ENCODE measurements at regions not wholly inside any gene's neighbourhood (a gene's known extent, or its start where the extent isn't known, plus 50 kb on each side); places are given as distances from the start of the nearest gene placed in this dataset.

DNA sequence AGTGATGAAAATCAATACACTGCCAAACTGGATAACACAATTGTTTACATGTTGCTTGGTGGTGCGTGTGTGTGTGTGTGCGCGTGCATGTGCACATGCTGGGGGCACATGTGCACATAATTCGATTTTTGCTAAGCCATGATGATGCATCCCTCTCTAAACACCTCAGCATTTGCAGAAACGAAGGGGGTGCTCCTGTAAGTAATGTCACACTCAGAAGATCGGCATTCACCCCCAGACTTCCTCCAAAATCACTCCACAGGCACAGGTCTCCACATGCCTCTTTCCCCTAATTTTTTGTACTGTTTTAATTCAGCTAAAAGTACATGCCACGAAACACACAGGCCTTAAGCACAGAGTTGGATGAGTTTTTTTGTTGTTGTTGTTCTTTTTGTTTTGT is 341.5 kb downstream of the SHANK2 start:
- BruUV-seq (replicated peaks) = no TSS peak
- Mint-ChIP-seq H3K36me3 (ENCODE audit: insufficient read depth, unreplicated experiment) (no peaks in the 10 kb centered on the region), H3K4me3 (ENCODE audit: low read depth, unreplicated experiment) (no peak overlapping the region), H3K4me1 (ENCODE audit: low read depth, unreplicated experiment) (no peaks in the 10 kb centered on the region), H3K27me3 (ENCODE audit: unreplicated experiment) (no peaks in the 10 kb centered on the region), H3K27ac (ENCODE audit: unreplicated experiment) (no peak overlapping the region), H3K9me3 (ENCODE audit: low read depth, unreplicated experiment) (no peaks in the 10 kb centered on the region)
- intact Hi-C loops (cut with micrococcal nuclease; ENCODE audit: unreplicated experiment) = no loop called here
- TF ChIP-seq, protein P1, sequence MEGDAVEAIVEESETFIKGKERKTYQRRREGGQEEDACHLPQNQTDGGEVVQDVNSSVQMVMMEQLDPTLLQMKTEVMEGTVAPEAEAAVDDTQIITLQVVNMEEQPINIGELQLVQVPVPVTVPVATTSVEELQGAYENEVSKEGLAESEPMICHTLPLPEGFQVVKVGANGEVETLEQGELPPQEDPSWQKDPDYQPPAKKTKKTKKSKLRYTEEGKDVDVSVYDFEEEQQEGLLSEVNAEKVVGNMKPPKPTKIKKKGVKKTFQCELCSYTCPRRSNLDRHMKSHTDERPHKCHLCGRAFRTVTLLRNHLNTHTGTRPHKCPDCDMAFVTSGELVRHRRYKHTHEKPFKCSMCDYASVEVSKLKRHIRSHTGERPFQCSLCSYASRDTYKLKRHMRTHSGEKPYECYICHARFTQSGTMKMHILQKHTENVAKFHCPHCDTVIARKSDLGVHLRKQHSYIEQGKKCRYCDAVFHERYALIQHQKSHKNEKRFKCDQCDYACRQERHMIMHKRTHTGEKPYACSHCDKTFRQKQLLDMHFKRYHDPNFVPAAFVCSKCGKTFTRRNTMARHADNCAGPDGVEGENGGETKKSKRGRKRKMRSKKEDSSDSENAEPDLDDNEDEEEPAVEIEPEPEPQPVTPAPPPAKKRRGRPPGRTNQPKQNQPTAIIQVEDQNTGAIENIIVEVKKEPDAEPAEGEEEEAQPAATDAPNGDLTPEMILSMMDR (IDR thresholded peaks at IDR 0.05; ENCODE audit: unreplicated experiment) = no peak
- CTCF ChIA-PET = no interaction called here
- DNase-seq = no peak

DNA sequence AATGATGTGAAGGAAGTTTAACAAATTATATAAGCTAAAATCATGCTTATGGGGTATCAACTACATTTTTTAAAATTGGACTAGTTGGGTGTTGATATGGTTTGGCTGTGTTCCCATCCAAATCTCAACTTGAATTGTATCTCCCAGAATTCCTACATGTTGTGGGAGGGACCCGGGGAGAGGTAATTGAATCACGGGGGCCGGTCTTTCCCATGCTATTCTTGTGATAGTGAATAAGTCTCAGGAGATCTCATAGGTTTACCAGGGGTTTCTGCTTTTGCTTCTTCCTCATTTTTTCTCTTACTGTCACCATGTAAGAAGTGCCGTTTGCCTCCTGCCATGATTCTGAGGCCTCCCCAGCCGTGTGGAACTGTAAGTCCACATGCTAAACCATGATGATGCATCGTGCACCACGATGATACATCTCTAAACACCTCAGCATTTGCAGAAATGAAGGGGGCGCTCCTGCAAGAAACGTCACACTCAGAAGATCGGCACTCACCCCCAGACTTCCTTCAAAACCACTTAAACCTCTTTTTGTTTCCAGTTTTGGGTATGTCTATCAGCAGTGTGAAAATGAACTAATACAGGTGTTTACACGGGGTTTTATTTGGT is 340.0 kb downstream of the SHANK2 start:
- BruUV-seq (replicated peaks) = no TSS peak
- CTCF ChIA-PET = interaction anchor here (0.7 kb wide), 1 partner anchor 1002 kb away, joined by 3 read pairs; no protein-coding TSS in a partner anchor
- no peak overlapping the region for H3K4me3 Mint-ChIP-seq (ENCODE audit: low read depth, unreplicated experiment)
- H3K4me1 Mint-ChIP-seq (ENCODE audit: low read depth, unreplicated experiment) = no peaks in the 10 kb centered on the region
- intact Hi-C loops (cut with micrococcal nuclease; ENCODE audit: unreplicated experiment) = no loop called here
- no peaks in the 10 kb centered on the region for H3K27me3 Mint-ChIP-seq (ENCODE audit: unreplicated experiment)
- H3K27ac Mint-ChIP-seq (ENCODE audit: unreplicated experiment) = no peak overlapping the region
- no peak for DNase-seq
- no peaks in the 10 kb centered on the region for H3K9me3 Mint-ChIP-seq (ENCODE audit: low read depth, unreplicated experiment)
- TF ChIP-seq, protein P1 (IDR thresholded peaks at IDR 0.05; ENCODE audit: unreplicated experiment) = no peak
- H3K36me3 Mint-ChIP-seq (ENCODE audit: insufficient read depth, unreplicated experiment) = no peaks in the 10 kb centered on the region

DNA sequence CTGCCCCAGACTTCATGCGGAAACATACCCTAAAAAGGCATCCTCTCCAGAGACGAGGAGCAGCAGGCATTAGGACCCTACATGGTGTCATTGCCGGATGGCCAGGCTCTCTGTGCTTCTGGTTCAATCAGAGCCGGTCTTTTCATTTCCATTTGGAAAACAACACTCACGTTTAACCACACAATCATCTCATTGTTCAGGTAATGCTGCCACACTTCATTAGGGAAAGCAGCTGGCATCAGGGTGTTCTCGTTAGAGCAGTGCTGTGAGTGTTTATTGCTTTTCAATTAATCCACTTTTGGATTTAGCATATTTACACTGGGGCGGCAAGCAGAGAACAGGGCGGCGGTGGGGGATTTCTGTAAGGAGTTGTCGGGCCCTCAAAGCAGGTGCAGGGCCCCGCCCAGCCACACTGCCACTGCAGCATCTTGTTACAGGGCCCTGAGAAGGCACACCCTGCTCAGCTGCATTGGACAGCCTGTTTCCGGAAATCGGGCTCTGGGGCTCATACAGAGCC is 338.6 kb downstream of the SHANK2 start:
- TF ChIP-seq, protein P1 (IDR thresholded peaks at IDR 0.05; ENCODE audit: unreplicated experiment) = no peak
- peak overlapping the region; percentile 8 for H3K27ac Mint-ChIP-seq (ENCODE audit: unreplicated experiment)
- no peaks in the 10 kb centered on the region for H3K9me3 Mint-ChIP-seq (ENCODE audit: low read depth, unreplicated experiment)
- BruUV-seq (replicated peaks) = no TSS peak
- no peaks in the 10 kb centered on the region for H3K4me1 Mint-ChIP-seq (ENCODE audit: low read depth, unreplicated experiment)
- H3K27me3 Mint-ChIP-seq (ENCODE audit: unreplicated experiment) = no peaks in the 10 kb centered on the region
- H3K36me3 Mint-ChIP-seq (ENCODE audit: insufficient read depth, unreplicated experiment) = no peaks in the 10 kb centered on the region
- intact Hi-C loops (cut with micrococcal nuclease; ENCODE audit: unreplicated experiment) = no loop called here
- peak; percentile 37 for DNase-seq
- no peak overlapping the region for H3K4me3 Mint-ChIP-seq (ENCODE audit: low read depth, unreplicated experiment)
- CTCF ChIA-PET = no interaction called here

- H3K4me1 Mint-ChIP-seq (ENCODE audit: low read depth, unreplicated experiment) = no peaks in the 10 kb centered on the region
- TF ChIP-seq, protein P1 (IDR thresholded peaks at IDR 0.05; ENCODE audit: unreplicated experiment) = no peak
- no peak overlapping the region for H3K4me3 Mint-ChIP-seq (ENCODE audit: low read depth, unreplicated experiment)
- no peak overlapping the region for H3K27ac Mint-ChIP-seq (ENCODE audit: unreplicated experiment)
- intact Hi-C loops (cut with micrococcal nuclease; ENCODE audit: unreplicated experiment) = no loop called here
- H3K36me3 Mint-ChIP-seq (ENCODE audit: insufficient read depth, unreplicated experiment) = no peaks in the 10 kb centered on the region
- CTCF ChIA-PET = interaction anchor here (0.7 kb wide), 1 partner anchor 35 kb away, joined by 4 read pairs; no protein-coding TSS in a partner anchor
- H3K9me3 Mint-ChIP-seq (ENCODE audit: low read depth, unreplicated experiment) = no peaks in the 10 kb centered on the region
- H3K27me3 Mint-ChIP-seq (ENCODE audit: unreplicated experiment) = no peaks in the 10 kb centered on the region
- no peak for DNase-seq
- BruUV-seq (replicated peaks) = no TSS peak
Observed at GRCh38 chr11:70914496-70914895, 337.9 kb downstream of the SHANK2 start.

All from Calu3 (cell line).